ENCODE measurements at regions not wholly inside any gene's neighbourhood (a gene's known extent, or its start where the extent isn't known, plus 50 kb on each side); places are given as distances from the start of the nearest gene placed in this dataset.

DNA sequence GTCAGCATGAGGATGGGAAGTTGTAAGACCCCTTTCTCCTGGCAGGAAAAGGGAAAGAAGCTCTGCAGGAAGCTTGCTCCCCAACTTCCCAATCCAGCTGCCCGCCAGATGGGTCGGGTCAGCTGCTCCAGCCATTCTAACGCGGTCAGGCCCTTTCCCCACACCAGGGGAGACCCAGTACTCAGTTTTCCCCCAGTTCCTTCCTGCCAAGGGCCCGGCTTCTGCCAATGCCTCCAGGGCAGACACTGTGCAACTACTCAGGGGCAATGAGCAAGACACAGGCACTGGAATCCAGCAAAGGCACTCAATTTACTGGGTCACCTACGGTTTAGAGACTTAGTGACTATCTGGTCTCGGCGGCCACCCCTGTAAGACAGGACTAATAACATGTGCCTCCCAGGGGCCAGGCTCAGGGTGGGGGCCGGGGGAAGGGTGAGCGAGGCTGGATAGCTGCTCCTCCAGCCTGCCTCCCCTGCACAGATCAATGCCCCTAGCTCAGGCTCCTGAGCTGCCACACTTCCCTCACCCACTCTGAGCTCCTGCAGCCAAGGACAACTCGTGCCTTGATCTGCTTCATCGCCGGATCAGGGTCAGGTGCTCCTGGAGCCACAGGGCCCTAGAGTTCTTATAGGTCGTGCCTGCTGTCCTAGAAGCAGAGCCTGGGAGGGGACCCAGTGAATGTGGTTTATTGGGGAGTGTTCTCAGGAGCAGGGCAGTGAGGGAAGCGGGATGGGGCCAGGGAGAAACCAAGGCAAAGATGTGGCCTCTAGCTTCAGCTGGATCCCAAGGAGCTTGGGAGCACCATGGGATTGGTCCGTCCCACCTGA lies 171.1 kb downstream of the ZFP36L2 start:
- Histone ChIP-seq H3K27me3 (ENCODE audit: control insufficient read depth, insufficient read depth, low read length) (no peaks in the 10 kb centered on the region), H3K36me3 (ENCODE audit: control insufficient read depth, insufficient read depth, low read length) (no peaks in the 10 kb centered on the region), H3K4me3 (ENCODE audit: low read depth in 2 of 2, low read length in 2 of 2) (no peak overlapping the region), H3K27ac (ENCODE audit: low read length) (no peak overlapping the region), H3K4me1 (ENCODE audit: control insufficient read depth, insufficient read depth, low read length) (no peaks in the 10 kb centered on the region; the same call in 1 of the 2 replicates), H3K9me3 (ENCODE audit: control insufficient read depth, insufficient read depth, low read depth, low read length) (no peaks in the 10 kb centered on the region)
- no TSS peak for BruUV-seq (replicated peaks)
- no peak for DNase-seq (ENCODE audit: low read depth, low spot score)
- intact Hi-C loops (cut with micrococcal nuclease; ENCODE audit: unreplicated experiment) (no loop called here), in situ Hi-C loops (cut with HindIII; ENCODE audit: low pct_unique_long_range_greater_than_20kb, low sequenced_read_pairs) (no loop called here)
- CTCF ChIA-PET: no interaction called here
- TF ChIP-seq TCF7L2 (IDR thresholded peaks at IDR 0.05; ENCODE audit: low read depth, low read length): no peak
- TF ChIP-seq, protein P1, sequence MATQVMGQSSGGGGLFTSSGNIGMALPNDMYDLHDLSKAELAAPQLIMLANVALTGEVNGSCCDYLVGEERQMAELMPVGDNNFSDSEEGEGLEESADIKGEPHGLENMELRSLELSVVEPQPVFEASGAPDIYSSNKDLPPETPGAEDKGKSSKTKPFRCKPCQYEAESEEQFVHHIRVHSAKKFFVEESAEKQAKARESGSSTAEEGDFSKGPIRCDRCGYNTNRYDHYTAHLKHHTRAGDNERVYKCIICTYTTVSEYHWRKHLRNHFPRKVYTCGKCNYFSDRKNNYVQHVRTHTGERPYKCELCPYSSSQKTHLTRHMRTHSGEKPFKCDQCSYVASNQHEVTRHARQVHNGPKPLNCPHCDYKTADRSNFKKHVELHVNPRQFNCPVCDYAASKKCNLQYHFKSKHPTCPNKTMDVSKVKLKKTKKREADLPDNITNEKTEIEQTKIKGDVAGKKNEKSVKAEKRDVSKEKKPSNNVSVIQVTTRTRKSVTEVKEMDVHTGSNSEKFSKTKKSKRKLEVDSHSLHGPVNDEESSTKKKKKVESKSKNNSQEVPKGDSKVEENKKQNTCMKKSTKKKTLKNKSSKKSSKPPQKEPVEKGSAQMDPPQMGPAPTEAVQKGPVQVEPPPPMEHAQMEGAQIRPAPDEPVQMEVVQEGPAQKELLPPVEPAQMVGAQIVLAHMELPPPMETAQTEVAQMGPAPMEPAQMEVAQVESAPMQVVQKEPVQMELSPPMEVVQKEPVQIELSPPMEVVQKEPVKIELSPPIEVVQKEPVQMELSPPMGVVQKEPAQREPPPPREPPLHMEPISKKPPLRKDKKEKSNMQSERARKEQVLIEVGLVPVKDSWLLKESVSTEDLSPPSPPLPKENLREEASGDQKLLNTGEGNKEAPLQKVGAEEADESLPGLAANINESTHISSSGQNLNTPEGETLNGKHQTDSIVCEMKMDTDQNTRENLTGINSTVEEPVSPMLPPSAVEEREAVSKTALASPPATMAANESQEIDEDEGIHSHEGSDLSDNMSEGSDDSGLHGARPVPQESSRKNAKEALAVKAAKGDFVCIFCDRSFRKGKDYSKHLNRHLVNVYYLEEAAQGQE (IDR thresholded peaks at IDR 0.05; ENCODE audit: insufficient read depth in 1 of 2, low read depth in 2 of 2, low read length in 1 of 2): no peak
- no peak for TF ChIP-seq SIN3A (IDR thresholded peaks at IDR 0.05; ENCODE audit: borderline replicate concordance, insufficient read depth, low read depth, low read length)
- POLR2A ChIA-PET: no interaction called here
- ATAC-seq: no peak

DNA sequence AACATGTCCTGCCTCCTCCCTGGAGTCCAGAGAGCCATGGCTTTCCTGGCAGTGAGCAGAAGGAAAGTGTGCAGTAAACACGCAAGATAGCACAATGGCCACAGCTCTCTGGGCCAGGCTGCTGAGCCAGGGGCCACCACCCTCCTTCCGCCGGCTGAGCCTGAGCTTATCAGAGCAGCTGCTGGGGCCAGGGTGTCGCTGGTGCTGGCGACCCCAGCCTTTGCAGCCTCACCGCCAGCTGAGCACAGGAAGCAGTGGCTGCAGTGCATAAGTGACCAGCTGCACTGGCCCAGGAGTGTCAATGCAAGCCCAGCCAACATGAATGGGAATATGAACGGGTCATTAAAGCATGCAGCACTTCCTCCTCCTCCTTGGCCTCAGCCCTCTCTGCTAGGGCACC lies 172.0 kb downstream of the ZFP36L2 start:
- ATAC-seq (no peak), DNase-seq (ENCODE audit: low read depth, low spot score) (no peak)
- no peaks in the 10 kb centered on the region for H3K36me3 ChIP-seq (ENCODE audit: control insufficient read depth, insufficient read depth, low read length)
- intact Hi-C loops (cut with micrococcal nuclease; ENCODE audit: unreplicated experiment) (no loop called here), in situ Hi-C loops (cut with HindIII; ENCODE audit: low pct_unique_long_range_greater_than_20kb, low sequenced_read_pairs) (no loop called here)
- no peaks in the 10 kb centered on the region; the same call in 1 of the 2 replicates for H3K4me1 ChIP-seq (ENCODE audit: control insufficient read depth, insufficient read depth, low read length)
- no peaks in the 10 kb centered on the region for H3K27me3 ChIP-seq (ENCODE audit: control insufficient read depth, insufficient read depth, low read length)
- no TSS peak for BruUV-seq (replicated peaks)
- TF ChIP-seq POLR2AphosphoS5 (IDR thresholded peaks at IDR 0.05; ENCODE audit: low read depth, low read length) (no peak), TCF7L2 (IDR thresholded peaks at IDR 0.05; ENCODE audit: low read depth, low read length) (no peak), SIN3A (IDR thresholded peaks at IDR 0.05; ENCODE audit: borderline replicate concordance, insufficient read depth, low read depth, low read length) (no peak)
- TF ChIP-seq, protein P2, sequence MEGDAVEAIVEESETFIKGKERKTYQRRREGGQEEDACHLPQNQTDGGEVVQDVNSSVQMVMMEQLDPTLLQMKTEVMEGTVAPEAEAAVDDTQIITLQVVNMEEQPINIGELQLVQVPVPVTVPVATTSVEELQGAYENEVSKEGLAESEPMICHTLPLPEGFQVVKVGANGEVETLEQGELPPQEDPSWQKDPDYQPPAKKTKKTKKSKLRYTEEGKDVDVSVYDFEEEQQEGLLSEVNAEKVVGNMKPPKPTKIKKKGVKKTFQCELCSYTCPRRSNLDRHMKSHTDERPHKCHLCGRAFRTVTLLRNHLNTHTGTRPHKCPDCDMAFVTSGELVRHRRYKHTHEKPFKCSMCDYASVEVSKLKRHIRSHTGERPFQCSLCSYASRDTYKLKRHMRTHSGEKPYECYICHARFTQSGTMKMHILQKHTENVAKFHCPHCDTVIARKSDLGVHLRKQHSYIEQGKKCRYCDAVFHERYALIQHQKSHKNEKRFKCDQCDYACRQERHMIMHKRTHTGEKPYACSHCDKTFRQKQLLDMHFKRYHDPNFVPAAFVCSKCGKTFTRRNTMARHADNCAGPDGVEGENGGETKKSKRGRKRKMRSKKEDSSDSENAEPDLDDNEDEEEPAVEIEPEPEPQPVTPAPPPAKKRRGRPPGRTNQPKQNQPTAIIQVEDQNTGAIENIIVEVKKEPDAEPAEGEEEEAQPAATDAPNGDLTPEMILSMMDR (IDR thresholded peaks at IDR 0.05): no peak
- TF ChIP-seq, protein P1 (IDR thresholded peaks at IDR 0.05; ENCODE audit: insufficient read depth in 1 of 2, low read depth in 2 of 2, low read length in 1 of 2): no peak
- H3K4me3 ChIP-seq (ENCODE audit: low read depth in 2 of 2, low read length in 2 of 2): no peak overlapping the region
- no peaks in the 10 kb centered on the region for H3K9me3 ChIP-seq (ENCODE audit: control insufficient read depth, insufficient read depth, low read depth, low read length)
- ChIA-PET POLR2A (interaction anchor here (0.7 kb wide), 1 partner anchor 930 kb away, joined by 3 read pairs; no protein-coding TSS in a partner anchor), CTCF (no interaction called here)
- no peak overlapping the region for H3K27ac ChIP-seq (ENCODE audit: low read length)

Data from Panc1 (cell line).